GM13976 (cell line): ENCODE measurements at regions not wholly inside any gene's neighbourhood (a gene's known extent, or its start where the extent isn't known, plus 50 kb on each side); places are given as distances from the start of the nearest gene placed in this dataset.

Experiments used
- DNase-seq: peaks from one replicate; pipeline ENCODE4 v3.0.0; 2012; ENCODE audit warnings: low spot score
- CTCF ChIP-seq: IDR thresholded peaks from 2 replicates; pipeline ENCODE4 v1.5.1; 2012; ENCODE audit warnings: borderline replicate concordance, mild to moderate bottlenecking; ENCODE audit not compliant: insufficient read depth; ENCODE audit errors: extremely low read depth, missing control alignments, control extremely low read depth
- in situ Hi-C: fragments of 300-500 bp; cut with MboI; formaldehyde crosslinking; loops from one replicate; pipeline ENCODE4 v1.12.0; 2022; ENCODE audit warnings: low sequenced_read_pairs, mixed read lengths, inconsistent platforms; ENCODE audit not compliant: unreplicated experiment

GRCh38 chr15:93495799-93496637, 407.0 kb upstream of the RGMA start:
- no peak for TF ChIP-seq CTCF
- in situ Hi-C loops = no loop called here

GRCh38 chr15:93493172-93493571, 404.2 kb upstream of the RGMA start:
- in situ Hi-C loops = no loop called here
- no peak for TF ChIP-seq CTCF
- DNase-seq = no peak

More at GRCh38 chr15:93495799-93496637, 407.0 kb upstream of the RGMA start:
- no peak for DNase-seq

GRCh38 chr15:93491291-93491690, 402.3 kb upstream of the RGMA start:
- in situ Hi-C loops = no loop called here
- no peak for DNase-seq
- no peak for TF ChIP-seq CTCF

GRCh38 chr15:93488296-93488713, 399.3 kb upstream of the RGMA start:
- in situ Hi-C loops = no loop called here
- no peak for DNase-seq
- no peak for TF ChIP-seq CTCF

GRCh38 chr15:93486407-93487117, 397.6 kb upstream of the RGMA start:
- TF ChIP-seq CTCF = no peak
- no peak for DNase-seq
- in situ Hi-C loops = no loop called here

- in situ Hi-C loops = no loop called here
- TF ChIP-seq CTCF = no peak
- no peak for DNase-seq
These were observed 396.7 kb upstream of the RGMA start for GRCh38 chr15:93485438-93486327.
